ENCODE measurements at regions not wholly inside any gene's neighbourhood (a gene's known extent, or its start where the extent isn't known, plus 50 kb on each side); places are given as distances from the start of the nearest gene placed in this dataset.

GRCh38 chr18:71673498-71673897 lies 870.6 kb downstream of the CBLN2 start:
- TF ChIP-seq CTCF (IDR thresholded peaks at IDR 0.05; ENCODE audit: borderline replicate concordance, extremely low read depth, low read length, poor library complexity, severe bottlenecking) (no peak), EZH2 (IDR thresholded peaks at IDR 0.05; ENCODE audit: borderline replicate concordance, low read depth, low read length, severe bottlenecking) (no peak)
